CD4-positive, alpha-beta T cell treated with Interleukin-6 for 4 hours (primary cell): ENCODE measurements at regions not wholly inside any gene's neighbourhood (a gene's known extent, or its start where the extent isn't known, plus 50 kb on each side); places are given as distances from the start of the nearest gene placed in this dataset.

Source experiments
- DNase-seq: peaks from one replicate; pipeline ENCODE4 v3.0.0-alpha.2; 2020; ENCODE audit warnings: mixed read lengths

DNA sequence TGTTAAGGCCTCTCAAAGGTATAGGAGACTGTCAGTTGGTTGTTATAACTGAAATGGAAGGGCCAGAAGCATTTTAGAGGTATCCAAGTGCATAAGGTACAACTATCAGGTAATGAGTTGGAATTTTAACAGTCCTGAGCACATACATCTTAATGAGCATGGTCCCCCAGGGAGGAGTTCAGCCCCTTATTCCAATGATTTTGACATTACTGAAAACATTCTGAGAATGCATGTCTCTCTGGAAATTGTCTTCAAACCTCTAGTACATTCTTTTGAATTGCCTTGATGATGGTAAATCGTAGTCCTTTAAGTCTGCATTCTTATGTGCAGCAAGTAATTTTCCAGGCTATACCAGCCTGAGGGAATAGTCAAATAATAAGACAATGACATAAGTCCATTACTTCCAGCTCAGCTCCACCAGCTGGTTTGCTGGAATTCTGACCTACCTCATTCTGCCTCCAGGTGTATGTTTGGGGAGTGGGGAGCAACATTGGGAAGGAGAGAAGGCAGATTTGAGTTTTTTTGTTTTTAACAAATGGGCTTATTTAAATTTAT is 239.2 kb downstream of the MSRB3 start:
- DNase-seq = no peak

DNA sequence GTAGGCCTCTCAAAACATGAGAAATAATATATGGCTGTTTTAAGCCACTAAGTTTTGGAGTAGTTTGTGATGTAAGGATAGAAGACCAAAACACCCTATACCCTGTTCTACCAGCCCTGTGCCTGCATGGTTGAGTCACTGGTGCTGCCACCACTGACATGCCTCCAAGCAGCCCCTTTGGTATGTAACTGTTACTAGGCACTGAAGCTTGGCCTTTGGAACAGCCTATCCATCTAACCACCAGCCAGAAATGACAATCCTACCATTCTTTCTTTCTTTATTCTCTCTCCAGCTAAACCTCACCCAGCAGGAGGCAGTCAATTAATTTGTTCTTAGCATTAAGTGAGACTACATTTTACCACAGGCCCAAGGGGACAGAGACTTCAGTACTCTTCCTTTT is 240.3 kb downstream of the MSRB3 start:
- no peak for DNase-seq

DNA sequence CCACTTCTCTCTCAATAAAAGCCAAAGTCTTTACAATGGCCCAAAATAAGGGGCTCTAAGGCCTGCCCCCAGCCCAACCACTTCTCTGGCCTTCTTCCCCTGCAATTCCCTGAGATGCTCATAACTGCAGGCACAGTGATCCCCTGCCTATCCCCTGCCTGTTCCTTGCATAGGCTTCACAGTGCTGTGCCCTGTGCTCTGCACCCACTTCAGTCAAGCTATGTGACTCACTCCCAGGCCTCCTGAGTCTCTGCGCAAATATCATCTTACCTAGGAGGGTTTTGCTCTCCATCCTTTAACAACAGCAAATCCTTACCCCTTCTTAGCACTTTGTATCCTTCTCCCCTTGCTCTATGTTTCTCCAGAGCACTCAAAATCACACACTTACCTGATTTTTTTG is 242.2 kb downstream of the MSRB3 start:
- no peak for DNase-seq

DNA sequence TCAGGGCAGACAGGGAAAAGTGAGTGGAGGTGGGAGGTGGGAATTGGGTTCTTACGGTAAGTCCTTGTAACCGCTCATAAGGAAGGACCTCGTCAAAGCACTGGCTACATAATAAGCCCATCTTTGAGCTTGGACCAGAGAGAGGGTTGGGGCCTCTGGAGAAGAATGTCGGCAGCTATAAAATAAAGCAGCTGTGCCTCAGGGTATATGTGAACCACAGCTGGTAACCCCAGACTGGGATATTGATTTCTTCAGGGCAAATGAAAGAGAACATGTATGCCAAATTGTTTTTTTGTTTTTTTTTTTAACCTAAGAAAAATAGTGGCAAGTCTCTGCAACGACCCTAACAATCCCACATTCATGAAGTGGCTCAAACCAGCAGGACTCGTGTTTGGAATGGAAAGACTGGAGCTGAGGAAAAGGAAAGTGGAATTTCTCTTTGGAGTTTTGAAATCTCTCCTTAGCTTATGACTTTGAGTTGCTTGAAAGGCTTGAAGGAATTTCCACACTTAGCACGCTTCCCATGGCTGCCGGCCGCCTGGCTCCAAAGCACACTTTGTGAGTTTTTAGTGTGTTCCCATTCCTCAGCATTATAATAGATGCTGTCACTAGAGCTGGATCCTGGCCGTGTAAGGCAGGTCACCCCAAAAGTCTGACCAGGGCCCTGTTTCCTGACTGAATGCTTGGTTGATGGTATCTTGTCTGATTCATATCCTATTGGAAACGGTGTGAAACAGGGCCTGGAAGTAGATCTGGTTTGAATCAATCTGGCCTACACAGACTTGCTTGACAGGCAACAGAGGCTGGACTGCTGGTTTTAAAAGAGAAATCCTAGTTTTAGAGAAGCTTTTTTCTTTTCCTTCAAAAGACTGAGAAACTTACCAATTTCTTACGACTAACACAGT is 244.7 kb downstream of the MSRB3 start:
- DNase-seq = no peak

DNA sequence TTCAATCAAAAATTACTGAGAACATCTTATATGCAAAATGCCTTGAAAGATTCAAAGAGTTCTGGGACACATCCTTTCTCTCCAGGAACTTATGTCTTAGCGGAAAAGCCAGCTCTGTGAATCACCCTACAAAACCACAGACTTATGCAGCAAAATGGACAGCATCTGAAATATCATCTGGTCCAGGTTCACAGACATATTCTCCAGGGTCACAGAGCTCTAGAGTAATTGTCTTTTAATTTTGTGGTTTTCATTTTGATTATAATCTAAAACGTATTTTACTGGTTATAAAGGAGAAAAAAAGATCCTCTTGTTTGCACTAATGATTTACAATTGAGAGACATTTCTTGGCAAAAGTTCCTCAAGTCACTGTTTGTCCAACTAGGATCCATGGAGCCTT is 246.2 kb downstream of the MSRB3 start:
- DNase-seq = no peak

DNA sequence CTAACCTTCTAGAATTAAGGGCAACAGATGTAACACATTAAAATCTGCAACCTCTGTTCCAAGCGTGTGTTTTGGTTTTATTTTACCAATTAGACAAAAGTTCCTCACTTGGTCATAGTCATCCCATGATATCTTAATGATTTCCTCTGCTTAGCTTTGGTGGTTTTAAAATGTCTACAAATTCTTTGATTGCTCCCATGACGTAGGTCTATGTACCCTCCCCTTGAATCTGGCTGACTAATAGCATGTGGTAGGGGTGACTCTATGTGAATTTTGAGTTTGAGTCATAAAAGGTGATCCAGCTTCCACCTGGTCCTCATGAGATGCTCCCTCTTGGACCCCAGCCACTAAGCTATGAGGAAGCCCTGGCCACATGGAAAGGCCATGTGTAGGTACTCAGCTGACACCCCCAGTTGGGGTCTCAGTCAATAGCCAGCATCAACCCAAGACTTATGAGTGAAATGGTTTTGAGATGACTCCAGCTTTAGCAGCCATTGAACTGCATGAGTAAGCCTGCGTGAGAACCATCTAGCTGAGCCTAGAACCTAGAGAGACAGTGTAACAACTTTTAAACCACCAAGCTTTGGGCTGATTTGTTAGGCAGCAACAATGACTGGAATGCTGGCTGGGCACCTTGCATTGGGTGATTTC is 247.1 kb downstream of the MSRB3 start:
- no peak for DNase-seq

DNA sequence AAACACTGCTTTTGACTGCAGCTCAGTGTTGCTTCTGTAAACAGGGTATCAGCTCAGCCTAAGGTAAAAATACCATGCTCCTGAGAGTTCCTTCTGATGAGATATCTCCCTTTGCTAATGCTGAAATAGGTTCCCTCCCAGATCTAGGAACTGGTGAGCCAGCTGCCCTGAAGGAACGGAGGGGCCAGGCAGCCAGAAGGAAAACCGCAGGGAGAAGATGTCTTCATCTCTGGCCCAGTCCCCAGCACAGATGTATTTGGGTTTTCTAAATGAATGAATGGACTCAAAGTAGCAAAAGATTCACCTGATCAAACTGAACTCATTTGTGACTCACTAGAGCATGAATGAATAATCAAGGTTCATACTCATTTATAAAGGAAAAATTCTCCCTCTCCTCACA is 247.8 kb downstream of the MSRB3 start:
- no peak for DNase-seq

DNA sequence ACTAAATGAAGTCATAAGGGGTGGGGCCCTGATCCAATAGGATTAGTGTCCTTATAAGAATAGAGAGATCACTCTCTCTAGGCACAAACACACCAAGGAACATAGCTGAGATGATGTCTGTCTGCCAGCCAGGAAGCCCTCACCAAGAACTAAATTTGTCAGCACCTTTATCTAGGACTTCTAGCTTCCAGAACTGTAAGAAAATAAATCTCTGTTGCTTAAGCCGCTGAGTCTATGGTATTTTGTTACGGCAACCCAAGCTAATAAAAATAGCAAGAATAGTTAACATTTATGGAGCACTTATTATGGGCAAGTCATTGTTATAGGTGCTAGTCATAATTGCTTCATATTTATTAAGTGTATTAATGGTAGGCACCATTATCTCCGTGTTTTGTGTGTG is 249.6 kb downstream of the MSRB3 start:
- no peak for DNase-seq

DNA sequence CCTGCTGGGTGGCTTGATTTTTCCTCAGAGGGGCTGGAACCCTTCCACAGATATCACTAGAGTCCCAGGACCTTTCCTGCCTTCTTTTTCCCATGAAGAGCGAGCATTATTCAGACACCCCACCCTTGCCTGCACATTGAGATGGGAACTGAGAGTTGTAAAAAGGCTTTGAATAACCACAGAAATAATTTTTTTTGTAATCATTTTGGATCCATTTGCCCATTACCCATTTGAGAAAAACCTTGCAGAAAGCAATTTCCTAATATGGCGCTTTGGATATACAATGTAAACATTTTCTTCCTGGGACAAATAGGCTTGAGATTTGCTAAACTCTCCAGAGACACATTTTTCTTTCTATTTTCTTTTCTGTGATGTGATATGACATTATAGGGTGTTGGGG is 250.6 kb downstream of the MSRB3 start:
- DNase-seq = no peak

DNA sequence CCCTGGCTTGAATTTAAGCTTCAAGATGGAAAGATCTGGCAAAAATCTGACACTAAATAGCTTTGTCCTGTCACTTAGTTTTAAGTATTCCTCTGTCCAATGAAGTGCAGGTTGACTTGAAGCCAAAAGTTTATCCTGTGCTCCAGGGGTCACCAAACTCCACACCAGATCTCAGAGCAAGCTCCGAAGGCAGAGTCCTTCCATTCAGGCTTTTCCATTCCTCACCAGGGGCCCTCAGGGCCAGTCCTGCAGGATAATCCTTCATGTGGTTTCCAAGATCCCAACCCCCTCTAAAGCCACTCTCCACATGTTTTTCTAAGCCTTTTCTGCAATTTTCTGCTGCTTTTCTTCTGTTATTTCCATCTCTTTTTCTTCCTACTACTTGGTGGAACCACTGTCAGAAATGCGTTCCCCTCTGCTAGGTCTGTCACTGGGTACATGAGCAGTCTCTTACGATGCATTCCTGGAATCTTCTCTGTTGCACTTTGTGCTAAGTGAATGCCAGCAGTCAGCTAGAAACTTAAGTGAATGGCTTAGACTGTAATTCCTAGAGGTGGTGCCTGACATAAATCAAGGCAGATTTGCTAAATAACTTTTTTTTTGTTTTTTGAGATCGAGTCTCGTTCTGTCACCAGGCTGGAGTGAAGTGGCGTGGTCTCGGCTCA is 251.4 kb downstream of the MSRB3 start:
- no peak for DNase-seq

DNA sequence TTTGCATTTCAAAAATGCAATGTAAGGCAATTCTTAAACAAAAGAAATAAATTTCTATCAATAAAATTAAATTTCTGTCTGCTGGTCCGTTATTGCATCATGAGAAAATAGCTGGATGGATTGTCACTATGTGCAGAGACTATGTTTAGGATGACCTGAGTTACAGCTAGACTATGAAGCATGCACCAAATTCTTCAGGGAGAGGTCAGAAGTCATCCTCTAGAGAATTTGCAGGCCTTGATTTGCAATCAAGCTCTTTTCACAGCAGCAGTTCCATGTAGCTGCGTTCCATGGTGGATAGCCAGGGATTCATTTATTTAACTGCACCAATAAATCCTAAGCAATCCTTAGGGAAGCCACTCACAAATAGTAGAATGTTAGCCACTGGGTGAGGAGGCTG is 253.7 kb downstream of the MSRB3 start:
- no peak for DNase-seq

DNA sequence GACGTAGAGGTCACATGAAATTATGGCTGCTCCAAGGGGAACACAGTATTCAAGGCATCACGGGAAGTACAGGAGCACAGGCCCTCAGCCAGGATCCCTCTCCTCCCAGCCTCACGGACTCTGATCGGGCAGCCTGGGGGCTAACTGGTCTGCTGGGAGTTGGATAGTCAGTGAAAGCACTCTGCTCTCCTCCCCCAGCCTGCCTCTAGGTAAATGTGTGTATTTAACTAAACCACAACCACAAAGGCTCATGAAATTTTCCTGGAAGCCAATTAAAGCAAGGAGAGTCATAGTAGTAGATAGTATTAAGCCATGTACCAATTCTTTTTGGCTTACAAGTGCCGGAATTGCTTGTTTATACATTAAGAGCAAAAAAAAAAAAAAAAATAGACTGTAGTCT is 254.3 kb downstream of the MSRB3 start:
- DNase-seq = no peak

DNA sequence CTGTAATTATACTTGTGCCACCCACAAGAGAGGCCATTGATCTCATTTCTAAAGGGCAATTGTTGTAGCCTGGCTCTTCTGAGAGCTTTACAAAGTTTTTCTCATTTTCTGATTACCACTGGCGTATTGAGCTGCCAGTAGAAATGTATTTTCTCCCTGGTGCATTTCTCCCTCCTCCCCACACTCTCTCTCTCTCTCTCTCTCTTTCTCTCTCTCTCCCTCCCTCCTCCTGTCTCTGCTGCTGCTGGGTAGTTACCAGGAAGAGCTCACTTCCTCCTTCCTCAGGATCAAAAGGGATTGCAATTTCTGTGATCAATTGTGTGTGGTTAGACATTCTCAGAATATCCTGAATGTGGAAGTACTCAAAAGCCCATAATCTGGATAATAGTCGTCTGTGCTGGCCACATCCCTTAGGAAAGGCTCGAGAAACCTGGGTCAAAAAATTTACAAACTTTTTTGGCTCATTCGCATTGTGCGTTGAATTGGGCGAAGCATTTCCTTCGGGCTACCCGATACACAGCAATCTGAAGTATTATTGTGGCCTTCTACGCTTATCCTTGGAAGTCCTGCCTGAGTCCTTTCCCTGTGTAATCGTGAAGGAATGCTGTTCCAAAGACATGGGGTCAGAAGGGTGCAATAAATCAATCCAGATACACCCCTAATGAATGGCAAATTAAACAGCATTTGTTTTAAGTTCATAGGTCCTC is 254.8 kb downstream of the MSRB3 start:
- DNase-seq = no peak

DNA sequence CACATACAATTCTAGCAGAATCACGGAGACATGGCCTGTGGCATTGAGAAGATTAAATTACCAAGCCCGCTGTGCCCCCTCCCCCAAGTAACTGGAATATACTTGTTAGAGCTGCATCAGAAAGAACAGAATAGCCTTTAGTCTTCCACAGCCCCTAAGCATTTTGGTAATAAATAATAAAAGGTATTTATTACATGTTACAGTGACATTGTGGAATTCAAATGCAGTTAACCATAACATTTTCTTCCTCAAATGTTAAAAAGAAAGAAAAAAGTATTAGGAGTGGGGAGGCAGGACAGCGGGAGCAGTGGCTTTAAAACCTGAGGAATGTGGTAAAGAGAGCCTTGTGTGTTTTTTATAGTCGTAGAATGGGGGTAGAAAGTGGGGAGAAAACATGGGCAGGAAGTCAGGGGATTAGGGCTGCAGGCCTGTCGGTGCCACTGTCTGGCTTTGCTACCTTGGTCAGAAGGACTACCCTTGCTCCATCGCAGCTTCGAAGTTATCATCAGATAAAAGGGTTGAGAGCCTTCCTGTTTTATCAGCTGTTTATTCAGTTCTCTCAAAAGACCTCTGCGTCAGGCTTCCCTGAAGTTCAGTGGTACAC is 255.9 kb downstream of the MSRB3 start:
- no peak for DNase-seq

DNA sequence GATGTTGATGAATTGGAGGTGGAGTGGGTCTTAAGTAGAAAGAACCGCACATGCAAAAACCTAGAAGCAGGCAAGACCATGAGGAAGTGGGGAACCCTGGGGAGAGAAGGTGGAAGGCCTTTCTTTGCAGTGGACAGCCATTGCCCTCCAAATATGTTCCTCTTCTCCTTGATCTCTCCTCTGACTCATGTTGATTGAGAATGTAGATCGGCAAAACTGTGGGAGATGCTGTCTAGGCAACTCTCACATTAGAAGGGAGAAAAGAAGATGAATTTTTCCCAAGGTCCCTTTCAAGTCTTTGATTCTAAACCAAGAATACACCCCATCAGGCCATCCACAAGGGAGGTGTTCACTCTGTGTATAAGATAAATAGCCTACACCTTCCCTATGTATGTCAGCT is 257.5 kb downstream of the MSRB3 start:
- DNase-seq = no peak

DNA sequence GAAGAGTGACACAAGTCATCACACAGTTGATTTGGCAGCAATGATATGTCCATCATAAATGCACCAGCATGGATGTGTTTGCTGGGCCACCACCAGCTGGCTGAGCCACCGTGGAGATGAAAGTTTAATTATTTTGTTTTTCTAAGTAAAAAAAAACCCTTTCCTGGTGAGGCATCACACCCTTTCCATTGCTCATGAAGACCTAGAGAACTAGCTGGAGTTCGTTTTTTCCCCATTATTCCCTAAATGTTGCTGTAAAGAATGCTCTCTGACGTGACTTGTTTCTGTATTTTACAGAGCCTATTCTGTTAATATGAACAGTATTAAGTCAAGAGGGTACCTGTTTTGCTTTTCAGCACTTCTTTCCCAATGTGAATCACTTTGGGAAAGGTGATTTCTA is 257.9 kb downstream of the MSRB3 start:
- DNase-seq = no peak

DNA sequence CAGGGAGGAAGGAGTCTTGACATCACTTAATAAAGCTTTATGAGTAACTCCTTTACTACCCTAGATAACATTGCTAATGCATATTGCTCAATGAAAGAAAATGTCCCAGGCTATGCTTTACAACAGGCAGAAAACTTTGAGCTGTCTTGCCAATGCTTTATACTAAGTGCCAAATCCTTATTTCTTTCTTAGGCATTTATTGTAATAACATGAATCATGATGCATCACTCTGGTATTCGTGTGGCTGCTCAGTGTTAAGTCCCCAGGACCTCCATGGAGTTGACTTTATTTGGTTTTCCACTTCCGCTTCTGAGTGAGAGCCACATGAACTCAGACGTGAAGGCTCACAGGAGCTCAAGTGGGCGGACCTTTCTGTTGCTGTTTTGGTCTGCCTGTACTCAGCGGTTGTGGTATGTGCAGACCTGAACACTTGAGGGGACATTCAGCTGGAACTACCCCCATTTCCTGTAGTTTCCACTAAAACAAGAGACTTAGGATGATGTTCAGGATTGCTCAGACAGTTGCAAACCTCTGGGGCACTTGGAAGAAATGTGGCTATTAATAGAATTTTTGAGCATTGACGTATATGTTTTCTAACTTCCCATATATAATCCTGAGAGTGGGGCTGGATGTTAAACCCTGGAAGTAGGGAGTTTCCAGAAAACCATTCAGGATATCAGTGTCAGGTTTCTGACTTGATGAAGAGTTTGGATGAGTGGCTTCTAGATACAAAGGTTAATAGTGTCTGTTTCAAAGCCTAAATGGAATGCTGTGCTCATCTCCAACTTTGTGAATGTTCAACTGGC is 258.6 kb downstream of the MSRB3 start:
- no peak for DNase-seq

DNA sequence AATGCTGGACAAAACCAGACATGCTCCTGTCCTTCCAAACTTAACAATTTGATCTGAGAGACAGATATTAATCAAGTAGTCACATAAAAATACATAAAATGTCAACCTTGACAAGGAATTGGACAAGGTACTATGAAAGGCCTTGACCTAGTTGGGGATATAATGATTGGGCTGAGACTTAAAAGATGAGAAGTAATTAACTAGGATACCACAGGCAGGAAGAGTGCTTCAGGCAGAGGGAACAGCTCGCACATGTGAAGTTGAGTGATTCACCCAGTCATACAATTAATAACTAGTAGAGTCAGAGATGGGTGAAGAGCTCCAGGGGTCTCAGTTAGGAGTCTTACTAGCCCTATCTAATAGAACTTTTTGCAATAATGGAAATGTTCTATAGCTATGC is 259.5 kb downstream of the MSRB3 start:
- DNase-seq = no peak

DNA sequence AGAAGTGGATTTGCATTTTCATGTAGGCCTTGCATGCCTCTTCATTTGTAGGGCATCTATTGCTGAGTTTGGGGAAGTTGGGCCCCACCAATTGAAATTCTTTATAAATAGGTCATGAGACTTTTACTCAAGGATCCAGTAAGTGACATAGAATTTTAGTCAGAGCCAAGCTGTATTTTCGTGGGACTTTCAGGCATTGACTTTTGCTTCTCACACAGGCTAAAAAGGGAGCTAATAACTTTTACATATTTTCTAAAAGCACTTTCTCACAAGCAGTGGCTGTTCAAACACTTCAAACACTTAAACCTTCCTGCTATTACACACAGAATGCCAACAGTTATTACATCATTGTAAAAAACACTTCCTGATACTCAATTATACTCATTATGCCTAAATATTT is 260.5 kb downstream of the MSRB3 start:
- DNase-seq = no peak

DNA sequence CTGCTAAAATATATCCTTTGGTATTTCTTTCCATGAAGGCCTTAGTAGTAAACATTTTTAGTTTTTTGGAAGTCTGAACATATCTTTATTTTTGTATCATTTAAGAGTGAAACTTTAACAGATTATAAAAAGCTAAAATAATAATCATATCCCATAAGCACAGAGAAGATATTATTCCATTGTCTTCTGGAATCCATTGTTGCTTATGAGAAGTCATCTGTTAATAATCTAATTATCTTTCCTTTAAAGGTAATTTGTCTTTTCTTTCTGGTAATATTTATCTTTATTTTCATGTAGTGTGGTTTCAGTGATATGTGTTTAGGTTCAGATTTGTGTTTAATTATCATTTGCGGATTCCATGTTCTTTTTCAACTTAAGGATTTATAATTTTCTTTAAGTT is 261.7 kb downstream of the MSRB3 start:
- no peak for DNase-seq

DNA sequence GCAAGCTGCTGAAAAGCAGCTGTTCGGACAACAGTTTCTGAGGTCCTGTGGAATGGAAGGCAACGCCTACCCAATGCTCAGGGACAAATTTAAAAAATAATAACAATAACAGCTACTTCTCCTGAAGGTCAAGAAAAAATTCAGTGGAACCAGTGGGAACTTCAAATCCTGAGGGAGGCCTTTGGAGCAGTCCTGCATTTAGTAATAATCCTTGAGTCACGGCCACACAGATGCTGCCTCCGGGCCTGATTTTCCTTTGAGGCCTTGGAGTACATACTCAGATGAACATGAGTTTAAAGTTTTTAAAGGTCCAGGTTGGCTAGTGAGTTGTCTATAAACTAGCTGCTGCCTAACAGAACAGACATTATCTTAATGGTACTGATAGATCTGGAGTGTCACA is 268.0 kb downstream of the MSRB3 start:
- no peak for DNase-seq
